ENCODE measurements at regions not wholly inside any gene's neighbourhood (a gene's known extent, or its start where the extent isn't known, plus 50 kb on each side); places are given as distances from the start of the nearest gene placed in this dataset.

- Histone ChIP-seq H3K9me3 (ENCODE audit: control insufficient read depth, insufficient read depth, low read depth, low read length) (no peaks in the 10 kb centered on the region), H3K27ac (ENCODE audit: extremely low read depth, low read depth, low read length) (no peak overlapping the region), H3K4me3 (ENCODE audit: low read depth, low read length) (no peak overlapping the region), H3K4me1 (ENCODE audit: control insufficient read depth, insufficient read depth, low read length) (no peaks in the 10 kb centered on the region), H3K36me3 (ENCODE audit: control insufficient read depth in 2 of 2, insufficient read depth in 1 of 2, low read length in 2 of 2) (no peaks in the 10 kb centered on the region)
- CTCF ChIA-PET = no interaction called here
- POLR2A ChIA-PET = no interaction called here
- no peak for TF ChIP-seq IKZF3 (tag by site-specific recombination; IDR thresholded peaks at IDR 0.05)
- no peak for TF ChIP-seq ZNF341 (tag by site-specific recombination; IDR thresholded peaks at IDR 0.05; ENCODE audit: low read depth)
- no peak for TF ChIP-seq ZNF521 (tag by site-specific recombination; IDR thresholded peaks at IDR 0.05)
- no peak for TF ChIP-seq ZNF48 (tag by site-specific recombination; IDR thresholded peaks at IDR 0.05)
- no peak for TF ChIP-seq ZNF121 (tag by site-specific recombination; IDR thresholded peaks at IDR 0.05)
- no peak for TF ChIP-seq ZNF175 (tag by site-specific recombination; IDR thresholded peaks at IDR 0.05)
- no peak for TF ChIP-seq ZNF585B (tag by site-specific recombination; IDR thresholded peaks at IDR 0.05)
Measured at GRCh38 chr10:124279298-124279697, 139.4 kb downstream of the OAT start.

GRCh38 chr10:124278356-124278755, 140.4 kb downstream of the OAT start:
- TF ChIP-seq HOXD13 (CRISPR knock-in tag; IDR thresholded peaks at IDR 0.05; ENCODE audit: borderline replicate concordance) = no peak
- TF ChIP-seq ZNF302 (tag by site-specific recombination; IDR thresholded peaks at IDR 0.05; ENCODE audit: low read depth) = no peak
- no peak for TF ChIP-seq ZBTB48 (tag by site-specific recombination; IDR thresholded peaks at IDR 0.05)
- no peak for TF ChIP-seq ZNF626 (tag by site-specific recombination; IDR thresholded peaks at IDR 0.05)
- no peak for TF ChIP-seq ZBTB17 (tag by site-specific recombination; IDR thresholded peaks at IDR 0.05)
- TF ChIP-seq ZNF639 (tag by site-specific recombination; IDR thresholded peaks at IDR 0.05) = no peak
- TF ChIP-seq ZSCAN4 (tag by site-specific recombination; IDR thresholded peaks at IDR 0.05) = no peak
- H3K4me1 ChIP-seq (ENCODE audit: control insufficient read depth, insufficient read depth, low read length) = no peaks in the 10 kb centered on the region
- no peaks in the 10 kb centered on the region for H3K36me3 ChIP-seq (ENCODE audit: control insufficient read depth in 2 of 2, insufficient read depth in 1 of 2, low read length in 2 of 2)
- CTCF ChIA-PET = no interaction called here
- POLR2A ChIA-PET = no interaction called here
- H3K4me3 ChIP-seq (ENCODE audit: low read depth, low read length) = no peak overlapping the region
- H3K27ac ChIP-seq (ENCODE audit: extremely low read depth, low read depth, low read length) = no peak overlapping the region
- no peaks in the 10 kb centered on the region for H3K9me3 ChIP-seq (ENCODE audit: control insufficient read depth, insufficient read depth, low read depth, low read length)

- H3K27ac ChIP-seq (ENCODE audit: extremely low read depth, low read depth, low read length) = no peak overlapping the region
- H3K4me1 ChIP-seq (ENCODE audit: control insufficient read depth, insufficient read depth, low read length) = no peaks in the 10 kb centered on the region
- H3K36me3 ChIP-seq (ENCODE audit: control insufficient read depth in 2 of 2, insufficient read depth in 1 of 2, low read length in 2 of 2) = no peaks in the 10 kb centered on the region
- peak; percentile 98 for TF ChIP-seq ZNF133 (tag by site-specific recombination; IDR thresholded peaks at IDR 0.05)
- no peak for TF ChIP-seq ZNF404 (tag by site-specific recombination; IDR thresholded peaks at IDR 0.05)
- peak; percentile 71 for TF ChIP-seq SETDB1 (IDR thresholded peaks at IDR 0.05; ENCODE audit: insufficient read length, low read length)
- no peaks in the 10 kb centered on the region; the same call in 1 of the 2 replicates for H3K9me3 ChIP-seq (ENCODE audit: control insufficient read depth, insufficient read depth, low read depth, low read length)
- CTCF ChIA-PET = interaction anchor here (1.2 kb wide), 1 partner anchor 116 kb away, joined by 5 read pairs; no protein-coding TSS in a partner anchor
- POLR2A ChIA-PET = no interaction called here
- no peak overlapping the region for H3K4me3 ChIP-seq (ENCODE audit: low read depth, low read length)
Measured at GRCh38 chr10:124273141-124273540, 145.6 kb downstream of the OAT start.

- ChIA-PET POLR2A (no interaction called here), CTCF (interaction anchor here (0.7 kb wide), 1 partner anchor 277 kb away, joined by 3 read pairs; no protein-coding TSS in a partner anchor)
- no peaks in the 10 kb centered on the region; the same call in 1 of the 2 replicates for H3K9me3 ChIP-seq (ENCODE audit: control insufficient read depth, insufficient read depth, low read depth, low read length)
- no peak overlapping the region for H3K4me3 ChIP-seq (ENCODE audit: low read depth, low read length)
- no peak overlapping the region for H3K27ac ChIP-seq (ENCODE audit: extremely low read depth, low read depth, low read length)
- TF ChIP-seq PRDM10 (tag by site-specific recombination; IDR thresholded peaks at IDR 0.05) (no peak), SALL2 (tag by site-specific recombination; IDR thresholded peaks at IDR 0.05; ENCODE audit: borderline replicate concordance) (no peak), KLF16 (tag by site-specific recombination; IDR thresholded peaks at IDR 0.05) (no peak)
- no peaks in the 10 kb centered on the region for H3K4me1 ChIP-seq (ENCODE audit: control insufficient read depth, insufficient read depth, low read length)
- no peaks in the 10 kb centered on the region for H3K36me3 ChIP-seq (ENCODE audit: control insufficient read depth in 2 of 2, insufficient read depth in 1 of 2, low read length in 2 of 2)
Measured at GRCh38 chr10:124271676-124272075, 147.0 kb downstream of the OAT start.

Measured in HEK293 (cell line).